GM18519 (cell line): ENCODE measurements at regions not wholly inside any gene's neighbourhood (a gene's known extent, or its start where the extent isn't known, plus 50 kb on each side); places are given as distances from the start of the nearest gene placed in this dataset.

Source experiments
- ATAC-seq: cut with Tn5 transposase; IDR thresholded peaks from one replicate; pipeline ENCODE4 v1.9.1; 2021; ENCODE audit warnings: mild to moderate bottlenecking, moderate library complexity; ENCODE audit not compliant: unreplicated experiment, low FRiP score

- ATAC-seq, result no peak
Measured at GRCh38 chr2:19689646-19690168, 212.1 kb downstream of the TTC32 start.

- no peak for ATAC-seq
Measured at GRCh38 chr2:19688059-19688458, 213.7 kb downstream of the TTC32 start.

GRCh38 chr2:19687017-19687659 lies 214.6 kb downstream of the TTC32 start:
- ATAC-seq, result no peak

GRCh38 chr2:19686439-19686838 lies 215.3 kb downstream of the TTC32 start:
- ATAC-seq, result no peak

- no peak for ATAC-seq
Measured at GRCh38 chr2:19685731-19686130, 216.1 kb downstream of the TTC32 start.

- ATAC-seq, result no peak
Measured at GRCh38 chr2:19684516-19684915, 217.3 kb downstream of the TTC32 start.

GRCh38 chr2:19683556-19683955 lies 218.2 kb downstream of the TTC32 start:
- no peak for ATAC-seq

- no peak for ATAC-seq
Measured at GRCh38 chr2:19682493-19682892, 219.3 kb downstream of the TTC32 start.

GRCh38 chr2:19677825-19678518 lies 223.8 kb downstream of the TTC32 start:
- no peak for ATAC-seq

GRCh38 chr2:19677215-19677777 lies 224.5 kb downstream of the TTC32 start:
- ATAC-seq, result no peak

GRCh38 chr2:19676770-19677169 lies 225.0 kb downstream of the TTC32 start:
- no peak for ATAC-seq

- no peak for ATAC-seq
Measured at GRCh38 chr2:19675856-19676460, 225.8 kb downstream of the TTC32 start.

GRCh38 chr2:19675003-19675629 lies 226.7 kb downstream of the TTC32 start:
- no peak for ATAC-seq

GRCh38 chr2:19674051-19675002 lies 227.5 kb downstream of the TTC32 start:
- no peak for ATAC-seq

- no peak for ATAC-seq
Measured at GRCh38 chr2:19673213-19673791, 228.5 kb downstream of the TTC32 start.

- no peak for ATAC-seq
Measured at GRCh38 chr2:19671916-19672315, 229.9 kb downstream of the TTC32 start.

- no peak for ATAC-seq
Measured at GRCh38 chr2:19671311-19671710, 230.5 kb downstream of the TTC32 start.

- no peak for ATAC-seq
Measured at GRCh38 chr2:19670303-19670702, 231.5 kb downstream of the TTC32 start.

GRCh38 chr2:19669559-19669958 lies 232.2 kb downstream of the TTC32 start:
- no peak for ATAC-seq
